ENCODE measurements at regions not wholly inside any gene's neighbourhood (a gene's known extent, or its start where the extent isn't known, plus 50 kb on each side); places are given as distances from the start of the nearest gene placed in this dataset.
"Not testable (repeated sequence)": the region's sequence is repeated elsewhere in the genome, so short reads cannot be mapped to it uniquely, and the experiment has no call there.

GRCh38 chr12:131633610-131634009 is 77.3 kb upstream of the SFSWAP start:
- not testable (repeated sequence) for TF ChIP-seq POLR2A (IDR thresholded peaks at IDR 0.05; ENCODE audit: low read length); GATA1 (IDR thresholded peaks at IDR 0.05; ENCODE audit: low read depth, low read length)
